Trophoblast cell (in vitro differentiated cells and primary cell): ENCODE measurements at regions not wholly inside any gene's neighbourhood (a gene's known extent, or its start where the extent isn't known, plus 50 kb on each side); places are given as distances from the start of the nearest gene placed in this dataset.

Experiments
- DNase-seq, 2 donors: peaks; one replicate each; pipeline ENCODE4 v3.0.0-alpha.2; 2016
- H2AFZ ChIP-seq: 2 replicates; pipeline ENCODE4 v1.6.1; 2013; ENCODE audit warnings: low read length, moderate library complexity, mild to moderate bottlenecking; ENCODE audit not compliant: insufficient read depth, poor library complexity
- H2AK5ac ChIP-seq: 2 replicates; pipeline ENCODE4 v1.6.1; 2013; ENCODE audit warnings: mild to moderate bottlenecking, low read length
- H2BK120ac ChIP-seq: 2 replicates; pipeline ENCODE4 v1.6.1; 2013; ENCODE audit warnings: low read length, mild to moderate bottlenecking, moderate library complexity; ENCODE audit not compliant: insufficient read depth, poor library complexity
- H2BK12ac ChIP-seq: 2 replicates; pipeline ENCODE4 v1.6.1; 2013; ENCODE audit warnings: mild to moderate bottlenecking, low read length, moderate library complexity
- H2BK5ac ChIP-seq: 2 replicates; pipeline ENCODE4 v1.6.1; 2013; ENCODE audit warnings: low read length, low read depth, moderate library complexity, mild to moderate bottlenecking; ENCODE audit not compliant: poor library complexity
- H3K14ac ChIP-seq: 2 replicates; pipeline ENCODE4 v1.6.1; 2013; ENCODE audit warnings: mild to moderate bottlenecking, low read length
- H3K18ac ChIP-seq: 2 replicates; pipeline ENCODE4 v1.6.1; 2013; ENCODE audit warnings: mild to moderate bottlenecking, low read length
- H3K23ac ChIP-seq: 2 replicates; pipeline ENCODE4 v1.6.1; 2013; ENCODE audit warnings: low read length
- H3K27ac ChIP-seq: 2 replicates; pipeline ENCODE4 v1.5.1; 2013; ENCODE audit warnings: low read depth, mild to moderate bottlenecking, inconsistent platforms, low read length, moderate library complexity
- H3K27me3 ChIP-seq: 2 replicates; pipeline ENCODE4 v1.6.1; 2013; ENCODE audit warnings: inconsistent platforms, mild to moderate bottlenecking, low read length, moderate library complexity; ENCODE audit not compliant: insufficient read depth
- H3K36me3 ChIP-seq, 2 experiments: 1 replicate in 1 of 2; 2 replicates in 1 of 2; pipeline ENCODE4 v1.6.1; 2013; ENCODE audit warnings: low read length in 2 of 2, mild to moderate bottlenecking in 2 of 2, moderate library complexity in 1 of 2; ENCODE audit not compliant: insufficient read depth in 2 of 2, control insufficient read depth in 1 of 2
- H3K4ac ChIP-seq: 2 replicates; pipeline ENCODE4 v1.6.1; 2013; ENCODE audit warnings: low read depth, mild to moderate bottlenecking, low read length, moderate library complexity
- H3K4me1 ChIP-seq, 2 experiments: 1 replicate in 1 of 2; 2 replicates in 1 of 2; pipeline ENCODE4 v1.6.1; 2013; ENCODE audit warnings: low read length in 2 of 2, mild to moderate bottlenecking in 2 of 2, moderate library complexity in 1 of 2; ENCODE audit not compliant: insufficient read depth in 2 of 2, control insufficient read depth in 1 of 2
- H3K4me2 ChIP-seq: 2 replicates; pipeline ENCODE4 v1.6.1; 2013; ENCODE audit warnings: inconsistent platforms, mild to moderate bottlenecking, low read length, moderate library complexity
- H3K4me3 ChIP-seq: 2 replicates; pipeline ENCODE4 v1.5.1; 2013; ENCODE audit warnings: mild to moderate bottlenecking, low read depth, low read length, inconsistent platforms
- H3K79me1 ChIP-seq: one replicate; pipeline ENCODE4 v1.6.1; 2013; ENCODE audit warnings: low read length
- H3K79me2 ChIP-seq: 2 replicates; pipeline ENCODE4 v1.6.1; 2013; ENCODE audit warnings: low read length, mild to moderate bottlenecking; ENCODE audit not compliant: control insufficient read depth, insufficient read depth, poor library complexity
- H3K9ac ChIP-seq: 2 replicates; pipeline ENCODE4 v1.6.1; 2013; ENCODE audit warnings: mild to moderate bottlenecking, low read length
- H3K9me3 ChIP-seq: 2 replicates; pipeline ENCODE4 v1.6.1; 2013; ENCODE audit warnings: low read depth, mild to moderate bottlenecking, control low read depth, inconsistent platforms, low read length; ENCODE audit not compliant: insufficient read depth
- H4K12ac ChIP-seq: 2 replicates; pipeline ENCODE4 v1.6.1; 2013; ENCODE audit warnings: low read depth, mild to moderate bottlenecking, low read length, moderate library complexity
- H4K8ac ChIP-seq: 2 replicates; pipeline ENCODE4 v1.6.1; 2013; ENCODE audit warnings: low read depth, mild to moderate bottlenecking, low read length, moderate library complexity
- H4K91ac ChIP-seq: one replicate; pipeline ENCODE4 v1.6.1; 2013; ENCODE audit warnings: low read depth, mild to moderate bottlenecking, low read length, moderate library complexity
- WGBS: extraction: QIAGEN DNeasy Blood & Tissue Kit; methylation state at CpG from one replicate; pipeline ENCODE4 v1.1.7; 2013; ENCODE audit warnings: missing lambda C conversion rate; ENCODE audit not compliant: insufficient read length, insufficient coverage; ENCODE audit errors: extremely low coverage; 5-methylcytosine and 5-hydroxymethylcytosine counted together

- no peak overlapping the region for H3K23ac ChIP-seq
- WGBS: no CpG with 5 or more reads among the region's 2 CpGs
- H3K79me2 ChIP-seq: no peaks in the 10 kb centered on the region
Measured at GRCh38 chr6:65852369-65852852, 145.4 kb upstream of the EYS start.

GRCh38 chr6:65830151-65830550 is 123.1 kb upstream of the EYS start:
- Histone ChIP-seq H3K14ac (no peak overlapping the region), H3K9me3 (no peaks in the 10 kb centered on the region), H3K79me2 (no peaks in the 10 kb centered on the region), H3K4ac (no peak overlapping the region), H3K18ac (no peak overlapping the region), H2BK120ac (no peak overlapping the region), H4K8ac (no peak overlapping the region), H3K79me1 (no peaks in the 10 kb centered on the region), H3K27me3 (no peaks in the 10 kb centered on the region), H3K27ac (no peak overlapping the region), H3K4me3 (no peak overlapping the region), H3K4me2 (no peak overlapping the region), H4K12ac (no peak overlapping the region), H2AK5ac (no peak overlapping the region), H2BK12ac (no peak overlapping the region), H3K23ac (no peak overlapping the region), H3K36me3 (no peaks in the 10 kb centered on the region), H4K91ac (no peak overlapping the region), H2BK5ac (no peak overlapping the region), H2AFZ (no peak overlapping the region), H3K9ac (no peak overlapping the region), H3K4me1 (no peaks in the 10 kb centered on the region)
- no peak for DNase-seq

More at GRCh38 chr6:65852369-65852852, 145.4 kb upstream of the EYS start:
- no peak overlapping the region for H3K27ac ChIP-seq
- H2BK120ac ChIP-seq: no peak overlapping the region
- no peaks in the 10 kb centered on the region for H3K27me3 ChIP-seq
- DNase-seq: no peak
- H3K4me2 ChIP-seq: no peak overlapping the region
- no peak overlapping the region for H4K12ac ChIP-seq
- no peak overlapping the region for H3K14ac ChIP-seq
- H2AFZ ChIP-seq: no peak overlapping the region
- H3K4ac ChIP-seq: no peak overlapping the region
- no peaks in the 10 kb centered on the region for H3K36me3 ChIP-seq
- no peak overlapping the region for H3K18ac ChIP-seq
- peaks cover 4% of the 10 kb centered on the region for H3K9me3 ChIP-seq
- no peak overlapping the region for H3K9ac ChIP-seq
- H3K79me1 ChIP-seq: no peaks in the 10 kb centered on the region
- H3K4me1 ChIP-seq: no peaks in the 10 kb centered on the region
- no peak overlapping the region for H3K4me3 ChIP-seq
- H2BK5ac ChIP-seq: no peak overlapping the region
- H2AK5ac ChIP-seq: no peak overlapping the region
- no peak overlapping the region for H4K91ac ChIP-seq
- no peak overlapping the region for H4K8ac ChIP-seq
- H2BK12ac ChIP-seq: no peak overlapping the region

GRCh38 chr6:65819152-65819551 is 112.1 kb upstream of the EYS start:
- H2AFZ ChIP-seq: no peak overlapping the region
- H2BK12ac ChIP-seq: no peak overlapping the region
- no peaks in the 10 kb centered on the region for H3K36me3 ChIP-seq
- no peak overlapping the region for H4K91ac ChIP-seq
- H3K27me3 ChIP-seq: no peaks in the 10 kb centered on the region
- no peak overlapping the region for H2AK5ac ChIP-seq
- H3K23ac ChIP-seq: peak overlapping the region; percentile 66
- H4K8ac ChIP-seq: no peak overlapping the region
- H3K9ac ChIP-seq: no peak overlapping the region
- H3K18ac ChIP-seq: no peak overlapping the region
- H2BK120ac ChIP-seq: no peak overlapping the region
- H2BK5ac ChIP-seq: no peak overlapping the region
- no peak overlapping the region for H3K14ac ChIP-seq
- H4K12ac ChIP-seq: no peak overlapping the region
- no CpG with 5 or more reads among the region's 2 CpGs for WGBS
- H3K4me3 ChIP-seq: no peak overlapping the region
- no peak overlapping the region for H3K4ac ChIP-seq
- no peak overlapping the region for H3K27ac ChIP-seq
- no peaks in the 10 kb centered on the region for H3K79me2 ChIP-seq
- no peaks in the 10 kb centered on the region for H3K9me3 ChIP-seq
- H3K79me1 ChIP-seq: no peaks in the 10 kb centered on the region
- H3K4me1 ChIP-seq: no peaks in the 10 kb centered on the region
- DNase-seq: no peak
- no peak overlapping the region for H3K4me2 ChIP-seq

- WGBS: no CpG with 5 or more reads among the region's 5 CpGs
- no peak overlapping the region for H2AK5ac ChIP-seq
- no peak overlapping the region for H3K4me2 ChIP-seq
- H3K18ac ChIP-seq: no peak overlapping the region
- H3K14ac ChIP-seq: no peak overlapping the region
- no peaks in the 10 kb centered on the region for H3K36me3 ChIP-seq
- no peak overlapping the region for H4K8ac ChIP-seq
- H2BK120ac ChIP-seq: no peak overlapping the region
- H3K9me3 ChIP-seq: no peaks in the 10 kb centered on the region
- no peak overlapping the region for H4K12ac ChIP-seq
- H2BK12ac ChIP-seq: no peak overlapping the region
- H4K91ac ChIP-seq: no peak overlapping the region
- H3K4me3 ChIP-seq: no peak overlapping the region
- H3K4me1 ChIP-seq: no peaks in the 10 kb centered on the region
- DNase-seq: no peak
- H2BK5ac ChIP-seq: no peak overlapping the region
- H3K27me3 ChIP-seq: no peaks in the 10 kb centered on the region
- H3K9ac ChIP-seq: no peak overlapping the region
- H3K23ac ChIP-seq: no peak overlapping the region
- no peak overlapping the region for H3K27ac ChIP-seq
- no peaks in the 10 kb centered on the region for H3K79me1 ChIP-seq
- H3K79me2 ChIP-seq: no peaks in the 10 kb centered on the region
- no peak overlapping the region for H3K4ac ChIP-seq
- H2AFZ ChIP-seq: no peak overlapping the region
Measured at GRCh38 chr6:65818576-65818975, 111.5 kb upstream of the EYS start.
